GM21529 (cell line): ENCODE measurements at regions not wholly inside any gene's neighbourhood (a gene's known extent, or its start where the extent isn't known, plus 50 kb on each side); places are given as distances from the start of the nearest gene placed in this dataset.
"Not testable (repeated sequence)": the region's sequence is repeated elsewhere in the genome, so short reads cannot be mapped to it uniquely, and the experiment has no call there.

Experiments
- ATAC-seq: cut with Tn5 transposase; IDR thresholded peaks from one replicate; pipeline ENCODE4 v1.9.1; 2021; ENCODE audit not compliant: unreplicated experiment

GRCh38 chr12:85424581-85425348 is 144.7 kb downstream of the ALX1 start:
- peak; percentile 93 for ATAC-seq

- ATAC-seq: no peak
Measured at GRCh38 chr12:85425349-85425612, 145.3 kb downstream of the ALX1 start.

- no peak for ATAC-seq
Measured at GRCh38 chr12:85425926-85426325, 145.9 kb downstream of the ALX1 start.

GRCh38 chr12:85433148-85433547 is 153.1 kb downstream of the ALX1 start:
- ATAC-seq: not testable (repeated sequence)

- no peak for ATAC-seq
Measured at GRCh38 chr12:85440271-85440670, 160.3 kb downstream of the ALX1 start.

- no peak for ATAC-seq
Measured at GRCh38 chr12:85441025-85441424, 161.0 kb downstream of the ALX1 start.

GRCh38 chr12:85441741-85442140 is 161.7 kb downstream of the ALX1 start:
- no peak for ATAC-seq

- ATAC-seq: no peak
Measured at GRCh38 chr12:85445060-85445938, 165.3 kb downstream of the ALX1 start.

GRCh38 chr12:85448031-85448430 is 168.0 kb downstream of the ALX1 start:
- no peak for ATAC-seq

- ATAC-seq: no peak
Measured at GRCh38 chr12:85448548-85449139, 168.6 kb downstream of the ALX1 start.

GRCh38 chr12:85457016-85457415 is 177.0 kb downstream of the ALX1 start:
- ATAC-seq: no peak

GRCh38 chr12:85461127-85461526 is 181.1 kb downstream of the ALX1 start:
- no peak for ATAC-seq

- ATAC-seq: no peak
Measured at GRCh38 chr12:85462888-85463287, 182.9 kb downstream of the ALX1 start.

GRCh38 chr12:85466890-85467289 is 186.9 kb downstream of the ALX1 start:
- ATAC-seq: no peak

GRCh38 chr12:85468356-85469157 is 188.5 kb downstream of the ALX1 start:
- peak; percentile 96 for ATAC-seq

- ATAC-seq: not testable (repeated sequence)
Measured at GRCh38 chr12:85469158-85470086, 189.4 kb downstream of the ALX1 start.

- not testable (repeated sequence) for ATAC-seq
Measured at GRCh38 chr12:85475277-85475676, 195.3 kb downstream of the ALX1 start.

- no peak for ATAC-seq
Measured at GRCh38 chr12:85476756-85477155, 196.7 kb downstream of the ALX1 start.

GRCh38 chr12:85484387-85484786 is 204.4 kb downstream of the ALX1 start:
- peak; percentile 88 for ATAC-seq

GRCh38 chr12:85489194-85489593 is 209.2 kb downstream of the ALX1 start:
- no peak for ATAC-seq
